Caco-2 (cell line): ENCODE measurements at regions not wholly inside any gene's neighbourhood (a gene's known extent, or its start where the extent isn't known, plus 50 kb on each side); places are given as distances from the start of the nearest gene placed in this dataset.
A peak's percentile ranks its signal among the peaks of the same experiment; 100 is the strongest.

Experiments used
- BruUV-seq: library from RNA; stranded (reverse); fragments of 400-500 nt; replicated peaks from 2 replicates; lab custom pipeline; 2021; lab: Mats Ljungman, UMichigan
- CTCF ChIA-PET: fragments of 300-600 bp; sonication (Branson Sonifier 250); formaldehyde crosslinking; loops from one replicate; lab custom pipeline; 2022; ENCODE audit warnings: antibody characterized with exemption; lab: Charles Lee
- POLR2A ChIA-PET: fragments of 300-600 bp; sonication (Branson Sonifier 250); formaldehyde crosslinking; loops from one replicate; lab custom pipeline; 2022; ENCODE audit warnings: antibody characterized with exemption; lab: Charles Lee
- DNase-seq, 2 experiments: peaks; one replicate each; pipeline versions ENCODE4 v3.0.0 to v3.0.0-alpha.2; 2020 to 2022
- H3K27me3 ChIP-seq: replicated peaks from 2 replicates; pipeline ENCODE4 v1.6.0; 2011; ENCODE audit warnings: low read length; ENCODE audit not compliant: control insufficient read depth, insufficient read depth
- H3K36me3 ChIP-seq: 2 replicates; pipeline ENCODE4 v1.5.1; 2011; ENCODE audit warnings: low read length; ENCODE audit not compliant: control insufficient read depth, insufficient read depth
- H3K4me1 ChIP-seq: fragments of 250-450 bp; sonication (Bioruptor Pico); 2 replicates; pipeline ENCODE4 v1.5.1; 2020; ENCODE audit warnings: mild to moderate bottlenecking
- H3K4me3 ChIP-seq: 2 replicates; pipeline ENCODE4 v1.5.1; 2011; ENCODE audit warnings: low read depth, mild to moderate bottlenecking, control low read depth, low read length
- H3K9me3 ChIP-seq: fragments of 250-450 bp; sonication (Bioruptor Pico); 2 replicates; pipeline ENCODE4 v1.5.1; 2020; ENCODE audit warnings: mild to moderate bottlenecking, moderate library complexity
- H3K27ac Mint-ChIP-seq: one replicate; pipeline ENCODE4 v1.8.0; 2022; ENCODE audit warnings: mixed read lengths; ENCODE audit not compliant: unreplicated experiment
- H3K27me3 Mint-ChIP-seq: one replicate; pipeline ENCODE4 v1.8.0; 2022; ENCODE audit warnings: mixed read lengths; ENCODE audit not compliant: insufficient read depth, unreplicated experiment
- H3K36me3 Mint-ChIP-seq: one replicate; pipeline ENCODE4 v1.8.0; 2022; ENCODE audit warnings: mild to moderate bottlenecking, mixed read lengths; ENCODE audit not compliant: insufficient read depth, unreplicated experiment
- H3K4me1 Mint-ChIP-seq: one replicate; pipeline ENCODE4 v1.8.0; 2022; ENCODE audit warnings: low read depth, mixed read lengths; ENCODE audit not compliant: unreplicated experiment
- H3K4me3 Mint-ChIP-seq: one replicate; pipeline ENCODE4 v1.8.0; 2022; ENCODE audit warnings: mild to moderate bottlenecking, moderate library complexity, mixed read lengths; ENCODE audit not compliant: unreplicated experiment
- H3K9me3 Mint-ChIP-seq: one replicate; pipeline ENCODE4 v1.8.0; 2022; ENCODE audit warnings: mixed read lengths; ENCODE audit not compliant: unreplicated experiment
- intact Hi-C: fragments of 100-400 bp; cut with micrococcal nuclease; formaldehyde crosslinking; loops from one replicate; pipeline ENCODE4 v1.10.0; 2022; ENCODE audit not compliant: unreplicated experiment
- TF ChIP-seq, protein P1 (sequence below), 2 experiments: fragments of 200-600 bp in 1 of 2; IDR thresholded peaks; 1 replicate in 1 of 2; 2 replicates in 1 of 2; pipeline versions ENCODE4 v1.5.1 to v1.8.0; 2011 to 2022; ENCODE audit warnings: antibody characterized with exemption in 1 of 2, control low read depth in 1 of 2, inconsistent platforms in 1 of 2, low read depth in 1 of 2, low read length in 1 of 2, mild to moderate bottlenecking in 1 of 2, moderate library complexity in 1 of 2; ENCODE audit not compliant: insufficient read depth in 1 of 2, severe bottlenecking in 1 of 2, unreplicated experiment in 1 of 2

- Mint-ChIP-seq H3K36me3 (no peaks in the 10 kb centered on the region), H3K27ac (no peak overlapping the region), H3K4me1 (no peaks in the 10 kb centered on the region), H3K9me3 (no peaks in the 10 kb centered on the region), H3K27me3 (peaks cover 22% of the 10 kb centered on the region), H3K4me3 (no peak overlapping the region)
- Histone ChIP-seq H3K4me1 (no peaks in the 10 kb centered on the region), H3K36me3 (no peaks in the 10 kb centered on the region), H3K27me3 (no peaks in the 10 kb centered on the region; the same call in 1 of the 2 replicates), H3K9me3 (no peaks in the 10 kb centered on the region), H3K4me3 (no peak overlapping the region)
- ChIA-PET POLR2A (no interaction called here), CTCF (interaction anchor here (1.2 to 1.5 kb wide), 3 partner anchors 10 to 471 kb away, joined by 3 to 15 read pairs (median 4); no protein-coding TSS in a partner anchor)
- TF ChIP-seq, protein P1, sequence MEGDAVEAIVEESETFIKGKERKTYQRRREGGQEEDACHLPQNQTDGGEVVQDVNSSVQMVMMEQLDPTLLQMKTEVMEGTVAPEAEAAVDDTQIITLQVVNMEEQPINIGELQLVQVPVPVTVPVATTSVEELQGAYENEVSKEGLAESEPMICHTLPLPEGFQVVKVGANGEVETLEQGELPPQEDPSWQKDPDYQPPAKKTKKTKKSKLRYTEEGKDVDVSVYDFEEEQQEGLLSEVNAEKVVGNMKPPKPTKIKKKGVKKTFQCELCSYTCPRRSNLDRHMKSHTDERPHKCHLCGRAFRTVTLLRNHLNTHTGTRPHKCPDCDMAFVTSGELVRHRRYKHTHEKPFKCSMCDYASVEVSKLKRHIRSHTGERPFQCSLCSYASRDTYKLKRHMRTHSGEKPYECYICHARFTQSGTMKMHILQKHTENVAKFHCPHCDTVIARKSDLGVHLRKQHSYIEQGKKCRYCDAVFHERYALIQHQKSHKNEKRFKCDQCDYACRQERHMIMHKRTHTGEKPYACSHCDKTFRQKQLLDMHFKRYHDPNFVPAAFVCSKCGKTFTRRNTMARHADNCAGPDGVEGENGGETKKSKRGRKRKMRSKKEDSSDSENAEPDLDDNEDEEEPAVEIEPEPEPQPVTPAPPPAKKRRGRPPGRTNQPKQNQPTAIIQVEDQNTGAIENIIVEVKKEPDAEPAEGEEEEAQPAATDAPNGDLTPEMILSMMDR (IDR thresholded peaks at IDR 0.05; ENCODE audit: insufficient read depth in 1 of 2, low read depth in 1 of 2, low read length in 1 of 2, severe bottlenecking in 1 of 2, unreplicated experiment in 1 of 2), result no peak
- intact Hi-C loops, result loop anchor here (1.0 kb wide), 3 partner anchors 65 to 472 kb away; no protein-coding TSS in a partner anchor
- no TSS peak for BruUV-seq
- DNase-seq, result no peak
Observed at GRCh38 chr17:77542011-77542410, 401.2 kb downstream of the SEC14L1 start.

GRCh38 chr17:77542551-77543490, 402.1 kb downstream of the SEC14L1 start:
- POLR2A ChIA-PET, result interaction anchor here (1.0 kb wide), 1 partner anchor 416 kb away, joined by 4 read pairs; the partner anchor contains the start of gene TNRC6C

GRCh38 chr17:77543801-77544200, 403.0 kb downstream of the SEC14L1 start:
- Histone ChIP-seq H3K27me3 (no peaks in the 10 kb centered on the region; the same call in 1 of the 2 replicates), H3K4me3 (no peak overlapping the region), H3K4me1 (no peaks in the 10 kb centered on the region), H3K36me3 (no peaks in the 10 kb centered on the region), H3K9me3 (no peaks in the 10 kb centered on the region)
- no peaks in the 10 kb centered on the region for H3K4me1 Mint-ChIP-seq
- ChIA-PET POLR2A (no interaction called here), CTCF (no interaction called here)
- DNase-seq, result no peak
- intact Hi-C loops, result no loop called here
- H3K36me3 Mint-ChIP-seq, result no peaks in the 10 kb centered on the region
- no TSS peak for BruUV-seq
- H3K27me3 Mint-ChIP-seq, result peaks cover 16% of the 10 kb centered on the region
- no peak overlapping the region for H3K27ac Mint-ChIP-seq
- TF ChIP-seq, protein P1 (IDR thresholded peaks at IDR 0.05; ENCODE audit: insufficient read depth in 1 of 2, low read depth in 1 of 2, low read length in 1 of 2, severe bottlenecking in 1 of 2, unreplicated experiment in 1 of 2), result no peak
- H3K9me3 Mint-ChIP-seq, result no peaks in the 10 kb centered on the region
- H3K4me3 Mint-ChIP-seq, result no peak overlapping the region

More at GRCh38 chr17:77542551-77543490, 402.1 kb downstream of the SEC14L1 start:
- no peaks in the 10 kb centered on the region for H3K4me1 ChIP-seq
- intact Hi-C loops, result loop anchor here (1.0 kb wide), 3 partner anchors 64 to 471 kb away; no protein-coding TSS in a partner anchor
- DNase-seq, result peak; percentile 78 to 80
- H3K27me3 ChIP-seq, result no peaks in the 10 kb centered on the region; the same call in 1 of the 2 replicates
- no peaks in the 10 kb centered on the region for H3K4me1 Mint-ChIP-seq
- BruUV-seq, result no TSS peak
- no peak overlapping the region for H3K4me3 Mint-ChIP-seq
- H3K36me3 Mint-ChIP-seq, result no peaks in the 10 kb centered on the region
- TF ChIP-seq, protein P1 (IDR thresholded peaks at IDR 0.05; ENCODE audit: insufficient read depth in 1 of 2, low read depth in 1 of 2, low read length in 1 of 2, severe bottlenecking in 1 of 2, unreplicated experiment in 1 of 2), result peak; percentile 89 to 94
- H3K9me3 Mint-ChIP-seq, result no peaks in the 10 kb centered on the region
- H3K36me3 ChIP-seq, result no peaks in the 10 kb centered on the region
- no peak overlapping the region for H3K27ac Mint-ChIP-seq
- no peak overlapping the region for H3K4me3 ChIP-seq
- no peaks in the 10 kb centered on the region for H3K9me3 ChIP-seq
- CTCF ChIA-PET, result interaction anchor here (0.6 to 1.5 kb wide), 6 partner anchors 9 to 476 kb away, joined by 3 to 15 read pairs (median 3); partner anchors contain the start of gene TNRC6C
- peaks cover 21% of the 10 kb centered on the region for H3K27me3 Mint-ChIP-seq
